GM19455 (cell line): ENCODE measurements at regions not wholly inside any gene's neighbourhood (a gene's known extent, or its start where the extent isn't known, plus 50 kb on each side); places are given as distances from the start of the nearest gene placed in this dataset.

ENCODE experiments used
- ATAC-seq: cut with Tn5 transposase; IDR thresholded peaks from one replicate; pipeline ENCODE4 v1.9.1; 2021; ENCODE audit not compliant: unreplicated experiment

DNA sequence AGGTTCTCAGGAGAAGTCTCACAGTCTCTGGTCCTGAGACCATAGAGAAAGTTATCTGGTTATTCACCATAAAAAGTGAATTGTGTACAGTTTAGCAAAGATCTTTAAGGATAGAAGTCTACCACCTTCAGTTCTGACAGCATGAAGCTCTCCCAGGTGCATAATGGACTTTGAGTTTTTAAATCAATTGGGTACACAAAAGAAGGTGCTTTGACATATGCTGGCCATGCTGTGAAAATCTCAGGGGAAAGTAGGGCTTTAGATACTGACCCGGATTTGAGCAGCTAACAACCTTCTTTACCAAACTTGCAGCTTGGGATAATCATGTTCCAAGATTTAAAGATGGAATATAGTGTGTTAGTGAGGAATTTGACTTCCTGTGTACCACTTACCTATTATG, 264.2 kb downstream of the ZSWIM6 start:
- ATAC-seq: no peak

DNA sequence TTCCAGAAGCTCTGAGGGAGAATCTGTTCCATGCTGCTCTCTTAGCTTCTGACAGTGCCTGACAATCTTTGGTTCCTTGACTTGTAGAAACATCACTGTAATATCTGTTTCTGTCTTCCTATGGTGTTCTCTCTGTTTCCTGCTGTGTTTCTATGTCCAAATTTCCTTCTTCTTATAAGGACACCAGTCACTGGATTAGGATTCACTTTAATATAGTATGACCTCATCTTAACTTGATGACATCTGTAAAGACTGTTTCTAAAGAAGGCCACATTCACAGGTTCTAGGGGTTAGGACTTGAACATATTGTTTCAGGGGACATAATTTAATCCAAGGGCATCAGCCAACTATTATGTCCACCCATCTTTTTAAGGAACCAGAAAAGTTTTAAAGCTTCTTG, 265.6 kb downstream of the ZSWIM6 start:
- ATAC-seq: no peak

DNA sequence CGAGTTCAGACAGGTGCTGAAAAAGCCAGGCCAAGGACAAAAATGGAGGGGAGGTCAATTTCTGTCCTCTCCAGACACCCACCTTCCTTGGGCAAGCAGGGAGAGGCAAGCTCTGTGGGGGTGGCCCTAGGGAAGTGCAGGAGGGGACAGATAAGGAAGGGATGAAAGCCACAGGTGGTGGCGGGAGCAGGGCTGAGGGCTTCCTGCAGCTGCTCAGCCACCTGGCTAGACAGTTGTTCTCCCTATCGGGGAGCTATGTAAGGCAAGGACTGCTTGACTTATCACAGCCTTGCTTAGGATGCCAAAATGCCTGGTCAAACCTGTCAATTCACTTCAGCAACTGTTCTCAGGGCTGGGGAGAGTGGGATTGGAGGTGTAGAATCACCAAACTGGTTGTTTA, 266.1 kb downstream of the ZSWIM6 start:
- no peak for ATAC-seq

DNA sequence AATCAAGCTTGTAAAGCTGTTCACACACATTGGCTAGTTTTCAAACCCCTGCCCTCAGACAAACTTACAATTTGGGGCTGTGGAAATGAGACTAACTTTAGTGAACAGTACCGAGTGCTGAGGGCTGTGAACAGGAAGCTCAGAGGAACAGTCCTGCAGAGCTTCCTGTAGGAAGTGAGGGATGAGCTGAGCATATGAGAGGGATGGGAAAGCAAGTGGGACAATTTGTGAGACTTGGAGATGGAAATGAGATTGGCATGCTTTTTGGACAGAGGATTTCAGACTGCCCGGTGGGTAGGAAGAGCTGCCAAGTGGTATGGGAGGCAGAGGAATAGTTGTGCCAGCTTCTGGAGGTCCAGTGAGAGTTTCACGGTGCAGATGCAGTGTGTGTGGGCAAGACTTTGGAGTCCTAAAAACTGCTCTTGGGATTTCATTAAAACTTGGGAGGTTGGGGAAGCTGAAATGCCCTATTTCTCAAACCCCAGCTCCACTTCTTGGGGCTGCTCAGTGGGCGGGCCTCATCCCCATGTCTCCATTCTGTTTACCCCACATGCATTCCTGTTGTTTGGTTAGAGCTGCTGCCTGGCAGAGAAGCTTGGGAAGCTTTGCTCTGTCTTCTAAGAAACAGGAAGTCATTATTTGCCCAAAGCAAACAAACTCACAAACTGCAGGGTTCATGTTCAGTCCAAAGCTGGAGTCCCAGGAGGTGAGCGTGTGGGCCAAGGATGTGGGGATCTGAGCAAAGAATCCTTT, 267.5 kb downstream of the ZSWIM6 start:
- ATAC-seq: no peak

DNA sequence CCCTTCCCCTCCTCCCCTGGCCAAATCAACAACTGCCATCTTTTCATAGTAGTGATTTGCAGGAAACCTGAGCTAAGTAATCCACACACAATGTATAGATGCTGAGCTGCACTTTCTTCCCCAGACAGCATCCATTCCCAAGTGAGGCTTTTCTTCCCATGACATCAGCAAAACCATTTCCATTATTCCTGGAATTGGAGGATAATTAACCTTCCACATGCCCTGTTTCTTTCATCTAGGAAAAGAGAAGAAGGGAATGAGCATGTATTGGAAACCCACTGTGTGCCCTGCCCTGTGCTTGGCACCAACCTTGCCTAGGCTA, 268.0 kb downstream of the ZSWIM6 start:
- ATAC-seq: no peak

GRCh38 chr5:61600945-61601511, 269.0 kb downstream of the ZSWIM6 start:
- no peak for ATAC-seq

GRCh38 chr5:61603211-61603908, 271.3 kb downstream of the ZSWIM6 start:
- ATAC-seq: no peak

DNA sequence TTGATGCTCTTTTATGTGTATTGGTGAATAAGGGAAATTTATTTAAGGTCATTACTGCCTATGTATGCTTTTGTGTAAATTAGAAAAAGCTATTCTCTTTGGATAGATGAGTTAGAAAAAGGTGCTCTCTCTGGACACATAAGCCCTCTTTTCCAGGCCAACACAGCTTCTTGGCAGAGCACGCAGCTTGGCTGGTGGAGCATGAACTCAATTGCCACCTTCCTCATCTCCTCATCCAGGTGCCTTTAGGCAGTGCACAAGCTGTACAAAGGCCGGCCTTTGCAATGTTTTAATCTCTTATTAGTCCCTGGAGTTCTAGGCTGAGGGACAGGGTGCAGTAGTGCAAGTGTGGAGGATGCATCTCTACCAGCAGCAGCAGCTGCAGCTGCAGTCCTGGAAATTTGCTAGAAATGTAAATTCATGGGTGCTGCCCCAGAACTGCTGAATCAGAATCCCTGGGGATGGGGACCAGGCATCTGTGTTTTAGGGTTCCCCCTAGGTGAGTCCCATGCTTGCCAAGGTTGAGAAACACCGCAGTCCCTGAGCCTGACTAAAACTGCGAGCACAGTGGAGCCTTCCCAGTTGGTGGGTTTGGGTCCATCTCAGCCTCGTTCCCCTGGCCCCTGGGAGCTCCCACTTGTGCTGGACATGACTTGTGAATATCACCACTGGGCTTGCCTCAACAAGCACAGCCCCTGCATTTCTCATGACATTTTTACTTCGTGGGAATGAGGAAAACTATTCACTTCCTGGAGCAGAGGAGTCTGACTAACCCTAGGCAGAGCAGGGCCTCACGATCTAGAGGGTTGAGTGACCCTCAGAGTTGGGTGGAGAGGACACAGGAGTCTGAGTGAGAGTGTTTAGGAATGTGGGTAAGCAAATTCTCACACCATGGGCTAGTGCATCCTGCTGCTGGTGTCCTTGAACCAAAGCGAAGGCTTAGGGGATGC, 272.3 kb downstream of the ZSWIM6 start:
- no peak for ATAC-seq

DNA sequence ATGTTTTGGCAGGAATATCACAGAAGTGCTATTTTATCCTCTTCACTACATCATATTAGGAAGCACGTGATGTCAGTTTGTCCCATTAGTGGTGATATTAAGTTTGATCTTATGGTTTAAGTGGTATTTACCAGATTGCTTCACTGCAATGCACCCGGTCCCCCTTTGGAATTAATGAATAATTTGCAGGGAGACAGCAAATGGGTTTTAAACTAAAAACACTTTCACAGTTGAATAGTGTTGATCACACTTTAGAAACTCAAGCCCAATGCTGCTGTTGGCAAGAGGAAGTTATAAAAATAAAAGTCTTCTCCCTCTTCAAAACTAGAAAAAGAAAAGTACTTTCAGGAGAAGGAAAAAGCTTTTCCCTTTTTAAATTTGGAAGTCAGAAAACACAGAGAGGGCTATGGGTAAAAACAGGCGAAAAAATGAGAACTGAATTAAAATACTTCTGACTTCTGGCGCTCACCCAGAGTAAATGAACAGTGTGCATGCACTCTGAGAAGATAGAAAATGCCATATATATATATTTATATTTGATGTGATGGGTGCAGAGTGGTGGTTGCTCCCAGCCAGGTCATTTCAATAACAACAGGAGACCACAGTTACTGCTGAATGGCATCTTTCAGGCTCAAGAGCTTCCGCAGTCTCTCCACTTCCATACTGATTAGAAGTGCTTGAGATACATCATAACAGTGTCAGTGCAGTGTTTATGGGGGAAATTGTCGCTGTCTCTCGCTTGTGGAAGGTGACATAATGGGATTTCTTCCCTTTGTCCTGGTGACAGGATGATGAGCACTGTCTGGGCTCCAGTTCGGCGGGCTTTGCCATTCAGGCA, 278.0 kb downstream of the ZSWIM6 start:
- no peak for ATAC-seq

DNA sequence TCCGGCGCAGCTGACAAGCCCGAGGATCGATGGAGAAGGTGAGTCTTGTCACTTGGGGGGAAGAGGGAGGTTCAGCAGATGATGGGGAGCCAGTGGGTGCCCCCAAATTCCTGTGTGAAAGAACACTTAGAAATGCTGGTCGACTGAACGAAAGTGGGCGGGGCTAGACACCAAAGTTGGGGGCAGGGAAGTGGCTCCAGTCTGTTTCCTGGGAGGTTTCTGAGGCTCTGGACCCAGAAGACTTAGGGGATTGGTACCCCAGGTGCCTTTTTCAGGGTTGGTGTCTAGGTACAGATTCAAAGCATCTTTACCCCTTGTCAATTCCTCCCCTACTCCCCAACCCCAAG, 278.6 kb downstream of the ZSWIM6 start:
- ATAC-seq: no peak

GRCh38 chr5:61612431-61612830, 280.4 kb downstream of the ZSWIM6 start:
- ATAC-seq: no peak

- ATAC-seq: no peak
These were observed 281.6 kb downstream of the ZSWIM6 start for GRCh38 chr5:61613679-61614078.

DNA sequence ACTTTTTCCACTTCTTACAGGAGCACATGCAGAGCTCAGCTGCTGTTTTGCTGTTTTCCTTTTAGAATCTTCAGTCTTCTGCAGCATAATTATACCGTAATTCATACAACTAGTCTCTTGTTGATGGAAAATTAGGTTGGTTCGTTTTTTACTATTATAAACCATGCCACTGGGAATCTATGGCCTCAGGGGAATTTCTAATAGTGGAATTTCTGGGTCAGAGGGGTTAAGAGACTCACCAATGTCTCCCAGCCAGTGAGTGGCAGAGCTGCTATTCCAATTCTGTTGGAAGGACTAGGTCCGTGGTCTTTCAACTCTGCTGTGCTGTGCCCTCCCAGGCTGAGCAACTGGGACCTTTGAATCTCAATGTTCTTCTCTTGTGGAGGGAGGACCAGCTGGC, 282.5 kb downstream of the ZSWIM6 start:
- ATAC-seq: no peak

DNA sequence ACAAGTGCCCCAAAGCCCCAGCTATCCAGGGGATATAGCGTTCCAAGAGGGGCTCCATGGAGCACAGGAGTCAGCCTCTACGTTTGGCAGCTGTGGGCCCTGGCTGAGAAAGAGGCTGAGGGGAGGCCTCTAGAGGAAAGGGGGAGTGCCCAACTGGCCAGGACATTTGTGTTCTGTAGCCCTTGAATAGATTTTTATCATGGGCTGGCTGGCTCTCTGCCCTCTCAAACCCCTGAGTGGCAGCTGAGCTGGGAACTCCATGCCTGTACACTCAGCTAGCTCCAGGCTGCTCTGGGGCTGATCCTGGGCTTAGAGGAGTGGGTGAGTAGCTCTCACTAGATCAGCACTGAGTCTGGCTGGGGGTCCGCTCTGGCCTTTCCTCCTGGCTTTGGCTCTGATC, 285.0 kb downstream of the ZSWIM6 start:
- ATAC-seq: no peak

GRCh38 chr5:61617995-61618525, 286.0 kb downstream of the ZSWIM6 start:
- ATAC-seq: no peak

GRCh38 chr5:61618577-61618976, 286.5 kb downstream of the ZSWIM6 start:
- ATAC-seq: no peak

GRCh38 chr5:61619289-61619688, 287.2 kb downstream of the ZSWIM6 start:
- ATAC-seq: no peak

DNA sequence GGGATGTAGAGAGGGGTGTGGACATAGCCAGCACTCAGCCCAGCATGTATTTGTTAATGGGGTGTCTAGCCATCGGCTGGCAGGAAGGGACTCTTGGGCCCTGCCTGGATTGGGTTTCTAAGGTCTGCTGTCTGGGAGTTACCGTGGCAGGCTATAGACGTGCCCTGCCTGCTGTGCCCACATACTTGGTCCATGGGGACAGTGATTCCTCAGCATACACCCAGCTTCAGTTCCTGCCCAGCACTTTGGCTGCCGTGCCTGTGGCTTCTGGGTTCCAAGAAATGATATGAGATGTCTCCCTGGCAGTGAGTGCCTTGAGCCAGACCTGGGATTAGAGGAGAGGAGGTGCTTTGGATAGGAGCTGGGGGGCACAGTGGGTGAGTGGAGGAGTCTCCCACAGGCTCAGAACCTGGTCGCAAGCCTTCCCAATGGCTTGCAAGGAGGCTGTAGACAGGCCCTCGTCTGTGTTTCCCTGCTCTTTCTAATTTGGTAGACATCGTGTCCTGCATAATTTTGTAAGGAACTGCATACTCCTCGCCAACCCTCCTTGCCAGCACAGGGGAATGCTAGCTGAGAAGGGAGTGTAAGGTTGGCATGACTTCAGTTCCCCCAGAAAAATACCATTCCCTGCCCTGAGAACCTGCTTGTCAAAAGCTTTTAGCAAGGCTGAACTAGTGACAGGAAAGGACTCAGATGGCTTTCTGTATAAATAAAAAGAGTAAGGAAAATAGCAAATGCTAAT, 287.9 kb downstream of the ZSWIM6 start:
- no peak for ATAC-seq

- ATAC-seq: no peak
These were observed 288.7 kb downstream of the ZSWIM6 start for GRCh38 chr5:61620699-61621182.
